ENCODE measurements at regions not wholly inside any gene's neighbourhood (a gene's known extent, or its start where the extent isn't known, plus 50 kb on each side); places are given as distances from the start of the nearest gene placed in this dataset.

DNA sequence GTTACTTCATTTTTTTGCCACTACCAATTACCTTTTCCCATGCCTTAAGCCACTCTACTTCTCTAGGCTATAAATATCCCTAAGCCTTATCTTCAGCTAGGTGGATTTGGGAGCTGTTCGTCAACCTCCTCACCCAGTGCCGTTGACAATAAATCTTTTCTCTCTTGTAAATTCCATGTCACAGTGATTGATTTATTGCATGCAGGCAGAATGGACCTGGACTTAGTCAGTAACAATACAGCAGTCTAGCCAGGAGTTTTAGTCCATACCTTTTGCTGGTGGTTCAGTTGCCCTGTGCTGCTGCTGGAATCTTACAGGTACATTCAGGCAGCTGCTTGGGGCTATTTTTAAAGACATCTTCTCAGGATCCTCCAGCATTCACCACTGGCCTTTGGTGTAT, 350.5 kb upstream of the NRG3 start:
- TF ChIP-seq POLR2AphosphoS5 (IDR thresholded peaks at IDR 0.05; ENCODE audit: insufficient read depth in 1 of 2, low read depth in 1 of 2) (no peak), CTCF (IDR thresholded peaks at IDR 0.05) (no peak), POLR2A (IDR thresholded peaks at IDR 0.05) (no peak)
